Neural progenitor cell (in vitro differentiated cells): ENCODE measurements at regions not wholly inside any gene's neighbourhood (a gene's known extent, or its start where the extent isn't known, plus 50 kb on each side); places are given as distances from the start of the nearest gene placed in this dataset.

ENCODE experiments used
- CTCF ChIP-seq: fragments of 200-600 bp; sonication (generic); IDR thresholded peaks from 2 replicates; pipeline ENCODE4 v1.5.1; 2017; ENCODE audit warnings: antibody characterized with exemption, mild to moderate bottlenecking
- EZH2 ChIP-seq: fragments of 200-600 bp; sonication (generic); IDR thresholded peaks from 2 replicates; pipeline ENCODE4 v1.6.1; 2017; ENCODE audit warnings: antibody characterized with exemption, mild to moderate bottlenecking, moderate library complexity
- EZH2phosphoT487 ChIP-seq: fragments of 200-600 bp; sonication (generic); IDR thresholded peaks from 2 replicates; pipeline ENCODE4 v1.6.1; 2017; ENCODE audit warnings: antibody characterized with exemption

- TF ChIP-seq EZH2 = no peak
- TF ChIP-seq CTCF = no peak
- TF ChIP-seq EZH2phosphoT487 = no peak
Measured at GRCh38 chr1:238469146-238469631, 578.5 kb upstream of the ZP4 start.
